Thyroid gland (tissue), 4 donors: ENCODE measurements at regions not wholly inside any gene's neighbourhood (a gene's known extent, or its start where the extent isn't known, plus 50 kb on each side); places are given as distances from the start of the nearest gene placed in this dataset.
"Not testable (repeated sequence)": the region's sequence is repeated elsewhere in the genome, so short reads cannot be mapped to it uniquely, and the experiment has no call there.

Source experiments
- POLR2A ChIP-seq, 2 donors: fragments of 450-650 bp; IDR thresholded peaks; one replicate each; pipeline ENCODE4 v1.6.1; 2017; ENCODE audit warnings: antibody characterized with exemption in 2 of 2, mild to moderate bottlenecking in 2 of 2, moderate library complexity in 1 of 2
- TF ChIP-seq, protein P1 (sequence below), 6 experiments: fragments of 200-600 bp in 3 of 6; fragments of 450-650 bp in 3 of 6; sonication (generic) in 3 of 6; IDR thresholded peaks; one replicate each; pipeline ENCODE4 v1.5.1; 2016 to 2019; ENCODE audit warnings: antibody characterized with exemption in 6 of 6, mild to moderate bottlenecking in 2 of 6, inconsistent platforms in 1 of 6, moderate library complexity in 1 of 6

DNA sequence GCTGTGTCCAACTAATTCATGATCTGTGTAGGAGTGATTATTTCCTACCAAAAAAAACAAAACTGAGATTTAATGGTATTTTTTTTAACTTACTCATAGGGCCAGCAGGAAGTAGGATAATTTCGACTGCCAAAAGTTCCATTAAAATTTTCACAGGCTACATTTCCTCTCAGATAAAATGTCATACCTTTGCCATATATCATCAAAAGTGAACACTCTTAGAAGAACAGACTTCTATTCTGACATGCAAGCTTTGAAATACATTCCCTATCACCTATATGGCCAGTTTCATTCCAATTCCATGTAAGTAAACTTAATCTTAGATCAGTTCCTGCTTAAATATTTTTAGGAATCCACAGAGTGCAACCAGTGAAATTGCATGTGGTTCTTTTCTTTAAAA, 1636.7 kb downstream of the CDY2B start:
- TF ChIP-seq, protein P1, sequence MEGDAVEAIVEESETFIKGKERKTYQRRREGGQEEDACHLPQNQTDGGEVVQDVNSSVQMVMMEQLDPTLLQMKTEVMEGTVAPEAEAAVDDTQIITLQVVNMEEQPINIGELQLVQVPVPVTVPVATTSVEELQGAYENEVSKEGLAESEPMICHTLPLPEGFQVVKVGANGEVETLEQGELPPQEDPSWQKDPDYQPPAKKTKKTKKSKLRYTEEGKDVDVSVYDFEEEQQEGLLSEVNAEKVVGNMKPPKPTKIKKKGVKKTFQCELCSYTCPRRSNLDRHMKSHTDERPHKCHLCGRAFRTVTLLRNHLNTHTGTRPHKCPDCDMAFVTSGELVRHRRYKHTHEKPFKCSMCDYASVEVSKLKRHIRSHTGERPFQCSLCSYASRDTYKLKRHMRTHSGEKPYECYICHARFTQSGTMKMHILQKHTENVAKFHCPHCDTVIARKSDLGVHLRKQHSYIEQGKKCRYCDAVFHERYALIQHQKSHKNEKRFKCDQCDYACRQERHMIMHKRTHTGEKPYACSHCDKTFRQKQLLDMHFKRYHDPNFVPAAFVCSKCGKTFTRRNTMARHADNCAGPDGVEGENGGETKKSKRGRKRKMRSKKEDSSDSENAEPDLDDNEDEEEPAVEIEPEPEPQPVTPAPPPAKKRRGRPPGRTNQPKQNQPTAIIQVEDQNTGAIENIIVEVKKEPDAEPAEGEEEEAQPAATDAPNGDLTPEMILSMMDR (IDR thresholded peaks at IDR 0.05), result not testable (repeated sequence)
- not testable (repeated sequence) for TF ChIP-seq POLR2A (IDR thresholded peaks at IDR 0.05)
